ENCODE measurements at regions not wholly inside any gene's neighbourhood (a gene's known extent, or its start where the extent isn't known, plus 50 kb on each side); places are given as distances from the start of the nearest gene placed in this dataset.
"Not testable (repeated sequence)": the region's sequence is repeated elsewhere in the genome, so short reads cannot be mapped to it uniquely, and the experiment has no call there.

- DNase-seq (ENCODE audit: low read depth in 3 of 3) = no peak
These were observed 212.6 kb downstream of the SH2D4B start for GRCh38 chr10:80750268-80750667.

- DNase-seq (ENCODE audit: low read depth in 3 of 3) = no peak
These were observed 214.2 kb downstream of the SH2D4B start for GRCh38 chr10:80751940-80752339.

GRCh38 chr10:80753612-80754011, 215.9 kb downstream of the SH2D4B start:
- no peak for DNase-seq (ENCODE audit: low read depth in 3 of 3)

GRCh38 chr10:80755893-80756292, 218.2 kb downstream of the SH2D4B start:
- DNase-seq (ENCODE audit: low read depth in 3 of 3) = no peak

GRCh38 chr10:80759693-80760092, 222.0 kb downstream of the SH2D4B start:
- DNase-seq (ENCODE audit: low read depth in 3 of 3) = no peak

GRCh38 chr10:80760914-80761371, 223.2 kb downstream of the SH2D4B start:
- DNase-seq (ENCODE audit: low read depth in 3 of 3) = no peak

GRCh38 chr10:80767963-80768362, 230.3 kb downstream of the SH2D4B start:
- DNase-seq (ENCODE audit: low read depth in 3 of 3) = no peak

GRCh38 chr10:80769700-80770160, 232.0 kb downstream of the SH2D4B start:
- no peak for DNase-seq (ENCODE audit: low read depth in 3 of 3)

GRCh38 chr10:80770239-80770638, 232.5 kb downstream of the SH2D4B start:
- no peak for DNase-seq (ENCODE audit: low read depth in 3 of 3)

- no peak for DNase-seq (ENCODE audit: low read depth in 3 of 3)
These were observed 233.6 kb downstream of the SH2D4B start for GRCh38 chr10:80771285-80771684.

GRCh38 chr10:80771902-80772555, 234.3 kb downstream of the SH2D4B start:
- no peak for DNase-seq (ENCODE audit: low read depth in 3 of 3)

- DNase-seq (ENCODE audit: low read depth in 3 of 3) = no peak
These were observed 234.9 kb downstream of the SH2D4B start for GRCh38 chr10:80772596-80772995.

GRCh38 chr10:80784695-80785094, 247.0 kb downstream of the SH2D4B start:
- DNase-seq (ENCODE audit: low read depth in 3 of 3) = no peak

- DNase-seq (ENCODE audit: low read depth in 3 of 3) = no peak
These were observed 248.6 kb downstream of the SH2D4B start for GRCh38 chr10:80786322-80786721.

- DNase-seq (ENCODE audit: low read depth in 3 of 3) = no peak
These were observed 250.2 kb downstream of the SH2D4B start for GRCh38 chr10:80787952-80788351.

GRCh38 chr10:80794994-80795393, 257.3 kb downstream of the SH2D4B start:
- no peak for DNase-seq (ENCODE audit: low read depth in 3 of 3)

GRCh38 chr10:80805343-80806020, 267.8 kb downstream of the SH2D4B start:
- DNase-seq (ENCODE audit: low read depth in 3 of 3) = no peak

- no peak for DNase-seq (ENCODE audit: low read depth in 3 of 3)
These were observed 276.5 kb downstream of the SH2D4B start for GRCh38 chr10:80814147-80814652.

GRCh38 chr10:80829151-80829550, 291.4 kb downstream of the SH2D4B start:
- no peak for DNase-seq (ENCODE audit: low read depth in 3 of 3)

GRCh38 chr10:80829562-80829961, 291.9 kb downstream of the SH2D4B start:
- no peak for DNase-seq (ENCODE audit: low read depth in 3 of 3)

GRCh38 chr10:80832693-80833092, 295.0 kb downstream of the SH2D4B start:
- DNase-seq (ENCODE audit: low read depth in 3 of 3) = not testable (repeated sequence)

- DNase-seq (ENCODE audit: low read depth in 3 of 3) = no peak
These were observed 317.8 kb downstream of the SH2D4B start for GRCh38 chr10:80855348-80855971.

- no peak for DNase-seq (ENCODE audit: low read depth in 3 of 3)
These were observed 318.5 kb downstream of the SH2D4B start for GRCh38 chr10:80856186-80856585.

Data from stimulated activated CD4-positive, alpha-beta T cell treated with anti-CD3 and anti-CD28 coated beads, TNF-alpha, amount 100 ng/mL, for 4 hours (primary cell).